ENCODE measurements at regions not wholly inside any gene's neighbourhood (a gene's known extent, or its start where the extent isn't known, plus 50 kb on each side); places are given as distances from the start of the nearest gene placed in this dataset.
"Not testable (repeated sequence)": the region's sequence is repeated elsewhere in the genome, so short reads cannot be mapped to it uniquely, and the experiment has no call there.

DNA sequence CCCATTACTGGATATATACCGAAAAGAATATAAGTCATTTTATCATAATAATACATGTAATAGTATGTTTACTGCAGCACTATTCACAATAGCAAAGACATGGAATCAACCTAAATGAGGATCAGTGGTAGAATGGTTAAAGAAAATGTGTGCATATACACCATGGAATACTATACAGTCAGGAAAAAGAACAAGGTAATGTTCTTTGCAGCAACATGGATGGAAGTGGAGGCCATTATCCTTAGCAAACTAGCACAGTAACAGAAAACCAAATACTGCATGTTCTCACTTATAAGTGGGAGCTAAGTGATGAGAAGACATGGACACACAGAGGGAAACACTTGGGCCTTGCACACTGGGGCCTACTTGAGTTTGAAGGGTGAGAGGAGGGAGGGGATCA is 207.4 kb upstream of the APOOL start:
- H3K36me3 Mint-ChIP-seq, result no peaks in the 10 kb centered on the region
- no peaks in the 10 kb centered on the region for H3K4me1 Mint-ChIP-seq
- no peak overlapping the region for H3K4me3 ChIP-seq (replicated peaks in 1 of 3; ENCODE audit: low read depth in 2 of 3, low read length in 3 of 3)
- H2AFZ ChIP-seq (ENCODE audit: insufficient read depth, low read depth, low read length, poor library complexity, severe bottlenecking), result no peak overlapping the region
- no peaks in the 10 kb centered on the region for H4K20me1 ChIP-seq (ENCODE audit: insufficient read depth, low read length)
- WGBS (ENCODE audit: insufficient coverage), result no CpG with 5 or more reads among the region's 1 CpG
- H3K9me3 Mint-ChIP-seq, result peaks cover 0 to 2% (median under 1%) of the 10 kb centered on the region in 7 donors
- TF ChIP-seq, protein P1, sequence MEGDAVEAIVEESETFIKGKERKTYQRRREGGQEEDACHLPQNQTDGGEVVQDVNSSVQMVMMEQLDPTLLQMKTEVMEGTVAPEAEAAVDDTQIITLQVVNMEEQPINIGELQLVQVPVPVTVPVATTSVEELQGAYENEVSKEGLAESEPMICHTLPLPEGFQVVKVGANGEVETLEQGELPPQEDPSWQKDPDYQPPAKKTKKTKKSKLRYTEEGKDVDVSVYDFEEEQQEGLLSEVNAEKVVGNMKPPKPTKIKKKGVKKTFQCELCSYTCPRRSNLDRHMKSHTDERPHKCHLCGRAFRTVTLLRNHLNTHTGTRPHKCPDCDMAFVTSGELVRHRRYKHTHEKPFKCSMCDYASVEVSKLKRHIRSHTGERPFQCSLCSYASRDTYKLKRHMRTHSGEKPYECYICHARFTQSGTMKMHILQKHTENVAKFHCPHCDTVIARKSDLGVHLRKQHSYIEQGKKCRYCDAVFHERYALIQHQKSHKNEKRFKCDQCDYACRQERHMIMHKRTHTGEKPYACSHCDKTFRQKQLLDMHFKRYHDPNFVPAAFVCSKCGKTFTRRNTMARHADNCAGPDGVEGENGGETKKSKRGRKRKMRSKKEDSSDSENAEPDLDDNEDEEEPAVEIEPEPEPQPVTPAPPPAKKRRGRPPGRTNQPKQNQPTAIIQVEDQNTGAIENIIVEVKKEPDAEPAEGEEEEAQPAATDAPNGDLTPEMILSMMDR (IDR thresholded peaks at IDR 0.05), result no peak
- no peaks in the 10 kb centered on the region for H3K27me3 ChIP-seq (ENCODE audit: control insufficient read depth in 2 of 2, insufficient read depth in 2 of 2, low read length in 2 of 2)
- H3K4me2 ChIP-seq (replicated peaks; ENCODE audit: extremely low read depth, low read length, poor library complexity, severe bottlenecking), result no peak overlapping the region
- no peaks in the 10 kb centered on the region for H3K9me3 ChIP-seq (replicated peaks in 1 of 2; ENCODE audit: control insufficient read depth in 1 of 2, insufficient read depth in 1 of 2, low read length in 2 of 2)
- no peak overlapping the region for H3K9ac ChIP-seq (ENCODE audit: insufficient read depth, low read length, poor library complexity, severe bottlenecking)
- H3K27ac Mint-ChIP-seq, result no peak overlapping the region
- H3K79me2 ChIP-seq (ENCODE audit: insufficient read depth, low read length), result no peaks in the 10 kb centered on the region
- H3K4me3 Mint-ChIP-seq, result no peak overlapping the region
- intact Hi-C loops (cut with micrococcal nuclease), result no loop called here
- H3K4me1 ChIP-seq (ENCODE audit: control insufficient read depth in 1 of 2, insufficient read depth in 2 of 2, low read length in 2 of 2), result no peaks in the 10 kb centered on the region
- H3K27ac ChIP-seq (ENCODE audit: low read depth in 1 of 2, low read length in 2 of 2), result no peak overlapping the region
- peaks cover 0 to 2% (median 0%) of the 10 kb centered on the region in 3 donors for H3K27me3 Mint-ChIP-seq (ENCODE audit: low read depth in 3 of 3)
- DNase-seq, result no peak
- no peaks in the 10 kb centered on the region for H3K36me3 ChIP-seq (replicated peaks in 1 of 2; ENCODE audit: control insufficient read depth in 1 of 2, insufficient read depth in 2 of 2, low read length in 2 of 2)

DNA sequence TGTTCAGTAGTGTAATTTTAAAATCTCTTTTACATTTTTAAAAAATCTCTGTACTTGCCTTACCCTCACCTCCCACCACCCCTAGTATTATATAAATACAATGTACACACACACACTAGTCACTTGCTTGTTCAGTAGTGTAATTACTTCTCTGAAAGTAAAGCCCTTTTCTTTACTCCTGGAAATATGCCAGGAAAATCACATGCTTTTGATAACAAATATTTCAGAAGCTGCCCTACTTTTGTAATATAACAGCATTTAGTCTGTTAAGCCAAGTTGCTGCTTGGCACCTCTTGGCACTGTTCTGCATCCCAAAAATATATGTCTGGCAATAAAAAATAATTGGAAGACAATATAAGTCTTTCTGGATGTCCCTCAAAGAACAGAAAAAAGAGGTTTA is 172.8 kb upstream of the APOOL start:
- Mint-ChIP-seq H3K4me1 (no peaks in the 10 kb centered on the region), H3K9me3 (peaks cover 0 to 9% (median 0%) of the 10 kb centered on the region in 7 donors), H3K27ac (no peak overlapping the region), H3K27me3 (ENCODE audit: low read depth in 3 of 3) (no peaks in the 10 kb centered on the region), H3K36me3 (no peaks in the 10 kb centered on the region), H3K4me3 (no peak overlapping the region)
- Histone ChIP-seq H3K79me2 (ENCODE audit: insufficient read depth, low read length) (no peaks in the 10 kb centered on the region), H3K27ac (ENCODE audit: low read depth in 1 of 2, low read length in 2 of 2) (no peak overlapping the region), H3K36me3 (replicated peaks in 1 of 2; ENCODE audit: control insufficient read depth in 1 of 2, insufficient read depth in 2 of 2, low read length in 2 of 2) (no peaks in the 10 kb centered on the region), H3K4me1 (ENCODE audit: control insufficient read depth in 1 of 2, insufficient read depth in 2 of 2, low read length in 2 of 2) (no peaks in the 10 kb centered on the region), H3K4me2 (replicated peaks; ENCODE audit: extremely low read depth, low read length, poor library complexity, severe bottlenecking) (no peak overlapping the region), H3K4me3 (replicated peaks in 1 of 3; ENCODE audit: low read depth in 2 of 3, low read length in 3 of 3) (no peak overlapping the region), H4K20me1 (ENCODE audit: insufficient read depth, low read length) (no peaks in the 10 kb centered on the region), H3K27me3 (ENCODE audit: control insufficient read depth in 2 of 2, insufficient read depth in 2 of 2, low read length in 2 of 2) (no peaks in the 10 kb centered on the region), H3K9ac (ENCODE audit: insufficient read depth, low read length, poor library complexity, severe bottlenecking) (no peak overlapping the region), H3K9me3 (replicated peaks in 1 of 2; ENCODE audit: control insufficient read depth in 1 of 2, insufficient read depth in 1 of 2, low read length in 2 of 2) (no peaks in the 10 kb centered on the region), H2AFZ (ENCODE audit: insufficient read depth, low read depth, low read length, poor library complexity, severe bottlenecking) (no peak overlapping the region)
- TF ChIP-seq, protein P1 (IDR thresholded peaks at IDR 0.05), result no peak
- intact Hi-C loops (cut with micrococcal nuclease), result no loop called here
- DNase-seq, result no peak

DNA sequence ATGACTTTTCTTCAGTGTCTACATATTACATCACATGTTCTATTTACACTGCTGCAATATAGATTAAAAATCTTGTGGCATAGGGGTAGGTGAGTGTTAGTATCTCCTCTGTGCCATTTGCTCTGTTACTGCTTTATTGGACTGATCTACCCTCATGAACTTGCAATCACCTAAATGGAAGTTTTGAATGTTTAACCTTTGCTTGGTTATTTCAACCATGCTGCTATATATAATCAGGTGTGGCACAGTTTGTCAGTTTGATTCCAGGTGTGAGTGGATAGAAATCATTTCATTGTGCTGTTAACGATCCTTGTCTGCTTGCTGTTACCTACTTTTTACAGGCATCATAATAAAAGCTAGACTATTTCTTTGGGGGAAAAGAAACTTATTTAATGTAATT is 157.1 kb upstream of the APOOL start:
- H3K4me1 Mint-ChIP-seq; H4K20me1 ChIP-seq (ENCODE audit: insufficient read depth, low read length); H3K27me3 ChIP-seq (ENCODE audit: control insufficient read depth in 2 of 2, insufficient read depth in 2 of 2, low read length in 2 of 2); H3K27me3 Mint-ChIP-seq (ENCODE audit: low read depth in 3 of 3); H3K4me3 ChIP-seq (replicated peaks in 1 of 3; ENCODE audit: low read depth in 2 of 3, low read length in 3 of 3); H3K4me1 ChIP-seq (ENCODE audit: control insufficient read depth in 1 of 2, insufficient read depth in 2 of 2, low read length in 2 of 2); intact Hi-C loops (cut with micrococcal nuclease); H3K4me3 Mint-ChIP-seq; H3K36me3 ChIP-seq (replicated peaks in 1 of 2; ENCODE audit: control insufficient read depth in 1 of 2, insufficient read depth in 2 of 2, low read length in 2 of 2); H2AFZ ChIP-seq (ENCODE audit: insufficient read depth, low read depth, low read length, poor library complexity, severe bottlenecking); H3K27ac Mint-ChIP-seq; H3K36me3 Mint-ChIP-seq; H3K27ac ChIP-seq (ENCODE audit: low read depth in 1 of 2, low read length in 2 of 2); H3K79me2 ChIP-seq (ENCODE audit: insufficient read depth, low read length); H3K4me2 ChIP-seq (replicated peaks; ENCODE audit: extremely low read depth, low read length, poor library complexity, severe bottlenecking); H3K9ac ChIP-seq (ENCODE audit: insufficient read depth, low read length, poor library complexity, severe bottlenecking); DNase-seq: not testable (repeated sequence)
- H3K9me3 Mint-ChIP-seq, result peaks cover 2 to 17% (median 8%) of the 10 kb centered on the region in 7 donors
- H3K9me3 ChIP-seq (replicated peaks in 1 of 2; ENCODE audit: control insufficient read depth in 1 of 2, insufficient read depth in 1 of 2, low read length in 2 of 2), result peaks cover 9 to 11% of the 10 kb centered on the region in 2 donors
- no CpG with 5 or more reads among the region's 1 CpG for WGBS (ENCODE audit: insufficient coverage)

DNA sequence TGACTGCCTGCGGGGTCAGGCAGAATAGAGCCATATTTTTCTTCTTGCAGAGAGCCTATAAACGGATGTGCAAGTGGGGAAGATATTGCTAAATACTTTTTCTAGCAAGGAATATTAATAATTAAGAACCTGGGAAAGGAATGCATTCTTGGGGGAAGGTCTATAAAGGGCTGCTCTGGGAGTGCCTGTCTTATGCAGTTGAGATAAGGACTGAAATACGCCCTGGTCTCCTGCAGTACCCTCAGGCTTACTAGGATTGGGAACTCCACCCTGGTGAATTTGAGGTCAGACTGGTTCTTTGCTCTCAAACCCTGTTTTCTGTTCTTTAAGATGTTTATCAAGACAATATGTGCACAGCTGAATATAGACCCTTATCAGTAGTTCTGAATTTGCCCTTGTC is 152.5 kb upstream of the APOOL start:
- H3K4me3 Mint-ChIP-seq; H3K4me3 ChIP-seq (replicated peaks in 1 of 3; ENCODE audit: low read depth in 2 of 3, low read length in 3 of 3); H3K4me1 ChIP-seq (ENCODE audit: control insufficient read depth in 1 of 2, insufficient read depth in 2 of 2, low read length in 2 of 2); H2AFZ ChIP-seq (ENCODE audit: insufficient read depth, low read depth, low read length, poor library complexity, severe bottlenecking); H3K27me3 ChIP-seq (ENCODE audit: control insufficient read depth in 2 of 2, insufficient read depth in 2 of 2, low read length in 2 of 2); H3K36me3 ChIP-seq (replicated peaks in 1 of 2; ENCODE audit: control insufficient read depth in 1 of 2, insufficient read depth in 2 of 2, low read length in 2 of 2); DNase-seq; H4K20me1 ChIP-seq (ENCODE audit: insufficient read depth, low read length); H3K36me3 Mint-ChIP-seq; H3K4me1 Mint-ChIP-seq; H3K27ac ChIP-seq (ENCODE audit: low read depth in 1 of 2, low read length in 2 of 2); H3K27ac Mint-ChIP-seq; H3K79me2 ChIP-seq (ENCODE audit: insufficient read depth, low read length); H3K9ac ChIP-seq (ENCODE audit: insufficient read depth, low read length, poor library complexity, severe bottlenecking); intact Hi-C loops (cut with micrococcal nuclease); H3K4me2 ChIP-seq (replicated peaks; ENCODE audit: extremely low read depth, low read length, poor library complexity, severe bottlenecking); H3K27me3 Mint-ChIP-seq (ENCODE audit: low read depth in 3 of 3): not testable (repeated sequence)
- H3K9me3 Mint-ChIP-seq, result peaks cover 6 to 22% (median 17%) of the 10 kb centered on the region in 7 donors
- WGBS (ENCODE audit: insufficient coverage), result no CpG with 5 or more reads among the region's 3 CpGs
- H3K9me3 ChIP-seq (replicated peaks in 1 of 2; ENCODE audit: control insufficient read depth in 1 of 2, insufficient read depth in 1 of 2, low read length in 2 of 2), result peaks cover 12 to 13% of the 10 kb centered on the region in 2 donors

Data from CD14-positive monocyte (primary cell).